ENCODE measurements at regions not wholly inside any gene's neighbourhood (a gene's known extent, or its start where the extent isn't known, plus 50 kb on each side); places are given as distances from the start of the nearest gene placed in this dataset.

DNA sequence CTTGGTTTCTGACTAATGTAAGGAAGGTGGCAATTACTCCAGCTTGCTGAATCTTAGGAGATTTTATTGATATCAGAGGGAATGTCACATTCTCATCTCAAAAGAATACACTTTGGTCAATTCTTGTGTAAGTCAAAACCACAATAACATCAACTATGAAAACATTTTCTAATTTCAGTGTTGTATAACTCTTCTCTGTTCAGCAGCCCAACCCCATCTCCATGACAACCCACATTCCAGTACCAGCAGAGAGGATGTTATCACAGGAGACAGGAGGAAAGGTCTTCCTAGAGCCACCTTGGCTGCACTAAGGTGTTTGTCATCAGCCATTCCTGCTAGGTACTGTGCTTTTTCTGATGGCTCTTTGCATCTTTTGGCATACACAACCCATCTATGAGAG, 529.1 kb upstream of the BRINP1 start:
- Histone ChIP-seq H3K79me2 (ENCODE audit: insufficient read depth, low read length) (no peaks in the 10 kb centered on the region), H3K4me2 (ENCODE audit: low read length) (no peak overlapping the region), H3K9me2 (ENCODE audit: low read depth, low read length) (no peaks in the 10 kb centered on the region), H2AFZ (ENCODE audit: low read length) (no peak overlapping the region), H3K27ac (ENCODE audit: low read depth, low read length, poor library complexity, severe bottlenecking) (no peak overlapping the region), H3K36me3 (ENCODE audit: insufficient read depth, low read length) (no peaks in the 10 kb centered on the region), H4K20me1 (ENCODE audit: insufficient read depth, low read length) (no peaks in the 10 kb centered on the region), H3K4me1 (ENCODE audit: insufficient read depth, low read length, severe bottlenecking) (no peaks in the 10 kb centered on the region), H3K9ac (ENCODE audit: low read length) (no peak overlapping the region), H3F3A (ENCODE audit: insufficient read depth, low read length) (no peaks in the 10 kb centered on the region), H3K27me3 (ENCODE audit: insufficient read depth, low read length) (no peaks in the 10 kb centered on the region), H3K9me3 (ENCODE audit: low read length) (no peaks in the 10 kb centered on the region), H3K4me3 (ENCODE audit: low read depth, low read length, poor library complexity, severe bottlenecking) (no peak overlapping the region)
- no peak for TF ChIP-seq CTCF (IDR thresholded peaks at IDR 0.05; ENCODE audit: low read length)
- TF ChIP-seq EZH2 (IDR thresholded peaks at IDR 0.05; ENCODE audit: borderline replicate concordance, low read length), result no peak

GRCh38 chr9:119884438-119884837, 515.2 kb upstream of the BRINP1 start:
- Histone ChIP-seq H2AFZ (ENCODE audit: low read length) (no peak overlapping the region), H4K20me1 (ENCODE audit: insufficient read depth, low read length) (no peaks in the 10 kb centered on the region), H3K36me3 (ENCODE audit: insufficient read depth, low read length) (no peaks in the 10 kb centered on the region), H3K9me2 (ENCODE audit: low read depth, low read length) (no peaks in the 10 kb centered on the region), H3K4me2 (ENCODE audit: low read length) (no peak overlapping the region), H3K27ac (ENCODE audit: low read depth, low read length, poor library complexity, severe bottlenecking) (no peak overlapping the region), H3K9ac (ENCODE audit: low read length) (no peak overlapping the region), H3K9me3 (ENCODE audit: low read length) (no peaks in the 10 kb centered on the region), H3K4me1 (ENCODE audit: insufficient read depth, low read length, severe bottlenecking) (no peaks in the 10 kb centered on the region), H3K79me2 (ENCODE audit: insufficient read depth, low read length) (no peaks in the 10 kb centered on the region), H3F3A (ENCODE audit: insufficient read depth, low read length) (no peaks in the 10 kb centered on the region), H3K4me3 (ENCODE audit: low read depth, low read length, poor library complexity, severe bottlenecking) (no peak overlapping the region), H3K27me3 (ENCODE audit: insufficient read depth, low read length) (no peaks in the 10 kb centered on the region)
- TF ChIP-seq CTCF (IDR thresholded peaks at IDR 0.05; ENCODE audit: low read length), result no peak
- TF ChIP-seq EZH2 (IDR thresholded peaks at IDR 0.05; ENCODE audit: borderline replicate concordance, low read length), result no peak

- no peak overlapping the region for H3K27ac ChIP-seq (ENCODE audit: low read depth, low read length, poor library complexity, severe bottlenecking)
- no peak overlapping the region for H3K4me2 ChIP-seq (ENCODE audit: low read length)
- H3F3A ChIP-seq (ENCODE audit: insufficient read depth, low read length), result no peaks in the 10 kb centered on the region
- H3K9me2 ChIP-seq (ENCODE audit: low read depth, low read length), result no peaks in the 10 kb centered on the region
- H2AFZ ChIP-seq (ENCODE audit: low read length), result no peak overlapping the region
- TF ChIP-seq CTCF (IDR thresholded peaks at IDR 0.05; ENCODE audit: low read length), result no peak
- no peak for TF ChIP-seq EZH2 (IDR thresholded peaks at IDR 0.05; ENCODE audit: borderline replicate concordance, low read length)
- no peak overlapping the region for H3K4me3 ChIP-seq (ENCODE audit: low read depth, low read length, poor library complexity, severe bottlenecking)
- H3K79me2 ChIP-seq (ENCODE audit: insufficient read depth, low read length), result no peaks in the 10 kb centered on the region
- H3K9ac ChIP-seq (ENCODE audit: low read length), result no peak overlapping the region
- no peaks in the 10 kb centered on the region for H3K4me1 ChIP-seq (ENCODE audit: insufficient read depth, low read length, severe bottlenecking)
- H4K20me1 ChIP-seq (ENCODE audit: insufficient read depth, low read length), result no peaks in the 10 kb centered on the region
- H3K27me3 ChIP-seq (ENCODE audit: insufficient read depth, low read length), result no peaks in the 10 kb centered on the region
- no peaks in the 10 kb centered on the region for H3K9me3 ChIP-seq (ENCODE audit: low read length)
- no peaks in the 10 kb centered on the region for H3K36me3 ChIP-seq (ENCODE audit: insufficient read depth, low read length)
Observed at GRCh38 chr9:119881898-119882297, 512.7 kb upstream of the BRINP1 start.

Measured in OCI-LY1 (cell line).